RWPE2 (cell line): ENCODE measurements at regions not wholly inside any gene's neighbourhood (a gene's known extent, or its start where the extent isn't known, plus 50 kb on each side); places are given as distances from the start of the nearest gene placed in this dataset.
A peak's percentile ranks its signal among the peaks of the same experiment; 100 is the strongest.

ENCODE experiments used
- ATAC-seq: fragments of 200-7000 bp; cut with Tn5 transposase; 3 replicates; pipeline ENCODE4 v1.9.1; 2021; ENCODE audit warnings: low read depth
- DNase-seq: peaks from one replicate; pipeline ENCODE4 v3.0.0-alpha.2; 2020; ENCODE audit warnings: low spot score
- H3K27ac ChIP-seq: fragments of 450-650 bp; 2 replicates; pipeline ENCODE4 v1.5.1; 2017; ENCODE audit warnings: mild to moderate bottlenecking; ENCODE audit not compliant: poor library complexity, severe bottlenecking
- H3K27me3 ChIP-seq: fragments of 250-450 bp; sonication (Bioruptor Pico); 2 replicates; pipeline ENCODE4 v1.5.1; 2021; ENCODE audit warnings: mild to moderate bottlenecking, moderate library complexity; ENCODE audit not compliant: insufficient read depth, poor library complexity, severe bottlenecking
- H3K36me3 ChIP-seq: fragments of 250-450 bp; sonication (Bioruptor Pico); 2 replicates; pipeline ENCODE4 v1.5.1; 2020; ENCODE audit warnings: low read depth, mild to moderate bottlenecking, moderate library complexity
- H3K4me1 ChIP-seq: fragments of 250-450 bp; sonication (Bioruptor Pico); 2 replicates; pipeline ENCODE4 v1.5.1; 2021; ENCODE audit warnings: mild to moderate bottlenecking, moderate library complexity; ENCODE audit not compliant: insufficient read depth, poor library complexity, severe bottlenecking
- H3K4me3 ChIP-seq: fragments of 250-450 bp; sonication (Bioruptor Pico); 2 replicates; pipeline ENCODE4 v1.5.1; 2021; ENCODE audit warnings: mild to moderate bottlenecking, moderate library complexity; ENCODE audit not compliant: severe bottlenecking
- H3K9me3 ChIP-seq: fragments of 250-450 bp; sonication (Bioruptor Pico); 2 replicates; pipeline ENCODE4 v1.5.1; 2021; ENCODE audit warnings: mild to moderate bottlenecking, moderate library complexity; ENCODE audit not compliant: severe bottlenecking
- CTCF ChIP-seq: fragments of 450-650 bp; IDR thresholded peaks from one replicate; pipeline ENCODE4 v1.5.1; 2017; ENCODE audit warnings: mild to moderate bottlenecking, moderate library complexity; ENCODE audit not compliant: poor library complexity, severe bottlenecking

DNA sequence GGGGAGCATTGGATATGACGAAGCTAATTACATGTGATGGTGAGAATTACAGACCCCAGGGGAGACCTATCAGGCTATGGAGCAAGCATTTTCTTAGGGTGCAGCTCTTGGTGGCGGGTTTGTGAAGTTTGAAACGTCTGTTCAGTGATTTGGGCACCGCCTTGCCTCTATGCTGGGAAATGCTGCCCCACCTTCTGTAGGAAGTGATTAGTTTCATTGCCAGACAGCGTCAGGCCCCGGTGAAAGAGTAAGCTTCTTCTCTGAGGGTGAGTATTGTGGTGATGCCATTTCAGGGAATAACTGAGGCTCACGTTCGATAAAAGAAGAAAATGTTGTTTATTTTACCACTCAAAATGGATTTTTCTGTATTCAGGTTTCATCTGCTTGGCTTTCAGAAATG, 186.2 kb upstream of the CDH2 start:
- H3K27me3 ChIP-seq: no peaks in the 10 kb centered on the region
- H3K36me3 ChIP-seq: no peaks in the 10 kb centered on the region
- H3K4me1 ChIP-seq: peaks cover 12% of the 10 kb centered on the region
- ATAC-seq (no peak), DNase-seq (no peak)
- H3K4me3 ChIP-seq: no peak overlapping the region
- H3K27ac ChIP-seq: no peak overlapping the region
- TF ChIP-seq CTCF: no peak
- H3K9me3 ChIP-seq: no peaks in the 10 kb centered on the region

GRCh38 chr18:28359176-28359575, 182.2 kb upstream of the CDH2 start:
- no peaks in the 10 kb centered on the region for H3K9me3 ChIP-seq
- H3K27me3 ChIP-seq: no peaks in the 10 kb centered on the region
- H3K27ac ChIP-seq: peak overlapping the region; percentile 0
- no peak overlapping the region for H3K4me3 ChIP-seq
- DNase-seq (no peak), ATAC-seq (peak; percentile 52)
- H3K4me1 ChIP-seq: no peaks in the 10 kb centered on the region
- no peak for TF ChIP-seq CTCF
- no peaks in the 10 kb centered on the region for H3K36me3 ChIP-seq

GRCh38 chr18:28357766-28358401, 181.0 kb upstream of the CDH2 start:
- no peak for DNase-seq
- no peak for ATAC-seq
- H3K36me3 ChIP-seq: no peaks in the 10 kb centered on the region
- no peaks in the 10 kb centered on the region for H3K27me3 ChIP-seq
- H3K27ac ChIP-seq: no peak overlapping the region
- TF ChIP-seq CTCF: no peak
- no peaks in the 10 kb centered on the region for H3K9me3 ChIP-seq
- no peak overlapping the region for H3K4me3 ChIP-seq
- H3K4me1 ChIP-seq: no peaks in the 10 kb centered on the region

DNA sequence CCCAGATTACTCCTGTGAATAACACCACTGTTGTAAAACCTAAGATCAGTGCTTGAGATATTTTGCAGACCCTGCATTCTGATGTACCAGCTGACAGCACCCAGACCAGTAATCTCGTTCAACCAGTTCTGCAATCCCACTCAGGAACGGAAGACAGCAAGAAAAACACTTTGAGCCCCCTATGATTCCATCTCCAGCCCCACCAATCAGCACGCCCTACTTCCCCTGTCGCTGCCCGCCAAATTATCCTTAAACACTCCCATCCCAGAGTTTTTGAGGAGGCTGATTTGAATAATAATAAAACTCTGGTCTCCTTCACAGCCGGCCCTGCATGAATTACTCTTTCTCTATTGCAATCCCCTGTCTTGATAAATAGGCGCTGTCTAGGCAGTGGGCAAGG, 173.9 kb upstream of the CDH2 start:
- no peak for TF ChIP-seq CTCF

DNA sequence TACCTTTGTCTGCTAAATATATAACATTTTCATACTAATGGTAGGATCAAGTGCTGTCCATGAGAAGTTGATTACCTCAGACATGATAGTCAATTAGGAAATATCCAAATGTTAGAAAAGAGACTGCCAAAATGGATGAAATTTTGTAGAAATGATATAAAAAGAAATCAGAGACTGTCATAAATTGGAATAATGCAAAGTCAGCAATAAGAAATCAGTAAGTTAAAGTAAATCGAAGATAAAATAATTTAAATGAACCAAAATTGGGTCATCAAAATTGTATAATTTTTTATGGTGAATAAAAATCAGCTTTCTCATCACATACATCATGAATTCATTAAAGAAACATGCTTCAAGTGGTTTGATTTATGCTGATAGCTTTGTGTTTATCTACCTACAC, 165.3 kb upstream of the CDH2 start:
- Histone ChIP-seq H3K9me3 (no peaks in the 10 kb centered on the region), H3K27ac (no peak overlapping the region), H3K4me3 (no peak overlapping the region), H3K4me1 (no peaks in the 10 kb centered on the region), H3K36me3 (no peaks in the 10 kb centered on the region), H3K27me3 (no peaks in the 10 kb centered on the region)
- DNase-seq (no peak), ATAC-seq (no peak)
- TF ChIP-seq CTCF: no peak

More for the DNA sequence above, 173.9 kb upstream of the CDH2 start:
- H3K4me3 ChIP-seq: no peak overlapping the region
- H3K4me1 ChIP-seq: no peaks in the 10 kb centered on the region
- H3K27ac ChIP-seq: no peak overlapping the region
- H3K36me3 ChIP-seq: no peaks in the 10 kb centered on the region
- no peaks in the 10 kb centered on the region for H3K27me3 ChIP-seq
- ATAC-seq (no peak), DNase-seq (no peak)
- no peaks in the 10 kb centered on the region for H3K9me3 ChIP-seq
